Heart left ventricle (tissue), 13 donors: ENCODE measurements at regions not wholly inside any gene's neighbourhood (a gene's known extent, or its start where the extent isn't known, plus 50 kb on each side); places are given as distances from the start of the nearest gene placed in this dataset.

Experiments
- CTCF ChIP-seq, 12 donors: fragments of 200-600 bp; sonication (generic) in 4 of 12; IDR thresholded peaks; one replicate each; pipeline versions ENCODE4 v1.5.0 to v1.8.0; 2018 to 2022; ENCODE audit warnings: antibody characterized with exemption in 12 of 12, mild to moderate bottlenecking in 5 of 12
- POLR2A ChIP-seq, 2 donors: fragments of 450-650 bp; IDR thresholded peaks; one replicate each; pipeline ENCODE4 v1.6.1; 2017; ENCODE audit warnings: antibody characterized with exemption in 2 of 2, mild to moderate bottlenecking in 2 of 2, moderate library complexity in 2 of 2
- donor health status: ischemic (EF 13 %, LVEDD 7.1; RV severe dilation, severe dysfunction).
- donor health status: DM: no; HTN: yes; CAD: no.
- donor health status: DM: no; HTN: no; CAD: no.
- donor health status: ischemic (EF 25% LVEDD 6.9; RV normal size, moderate dysfunction).
- donor health status: ischemic (EF 25% LVEDD 5.7; RV mildly dilated, moderate dysfunction).
- donor health status: ischemic (EF 35%, LVEDD 5.7; RV mildly dilated, moderate dysfunction).
- donor health status: nonischemic (EF 11% LVEDD 7.7; RV severe dilation, severe dysfunction).
- donor health status: DM: yes; HTN: yes; CAD: no.
- donor health status: PGD.
- donor health status: ischemic (EF 29% LVEDD 5.4; RV normal size, mild dysfunction).
- donor health status: nonischemic (EF 23%, LVEDD 6.1; RV moderate dilation, normal function).

GRCh38 chr5:2207416-2208238 is 324.9 kb upstream of the IRX4 start:
- TF ChIP-seq CTCF (IDR thresholded peaks at IDR 0.05) (peak in 9 of 12 donors; percentile 9 to 48 (median 27)), POLR2A (IDR thresholded peaks at IDR 0.05) (no peak)
